Neuronal stem cell (in vitro differentiated cells): ENCODE measurements at regions not wholly inside any gene's neighbourhood (a gene's known extent, or its start where the extent isn't known, plus 50 kb on each side); places are given as distances from the start of the nearest gene placed in this dataset.

Source experiments
- DNase-seq: peaks from one replicate; pipeline ENCODE4 v3.0.0-alpha.2; 2013; ENCODE audit warnings: low spot score
- H2AFZ ChIP-seq: one replicate; pipeline ENCODE4 v1.6.1; 2013; ENCODE audit warnings: mild to moderate bottlenecking, low read length, inconsistent platforms
- H2AK5ac ChIP-seq: 2 replicates; pipeline ENCODE4 v1.6.1; 2013; ENCODE audit warnings: low read depth, mild to moderate bottlenecking, inconsistent platforms, low read length, moderate library complexity, mixed read lengths
- H2BK120ac ChIP-seq: 2 replicates; pipeline ENCODE4 v1.6.1; 2013; ENCODE audit warnings: low read depth, mild to moderate bottlenecking, inconsistent platforms, low read length, moderate library complexity, mixed read lengths
- H2BK12ac ChIP-seq: one replicate; pipeline ENCODE4 v1.6.1; 2013; ENCODE audit warnings: low read length, inconsistent platforms
- H2BK15ac ChIP-seq: 2 replicates; pipeline ENCODE4 v1.6.1; 2013; ENCODE audit warnings: mild to moderate bottlenecking, low read length, inconsistent platforms, mixed read lengths
- H2BK5ac ChIP-seq: one replicate; pipeline ENCODE4 v1.6.1; 2013; ENCODE audit warnings: inconsistent platforms, mild to moderate bottlenecking, low read length, moderate library complexity
- H3K14ac ChIP-seq: one replicate; pipeline ENCODE4 v1.6.1; 2013; ENCODE audit warnings: low read length, inconsistent platforms
- H3K18ac ChIP-seq: 2 replicates; pipeline ENCODE4 v1.6.1; 2013; ENCODE audit warnings: low read length, inconsistent platforms
- H3K23ac ChIP-seq: 2 replicates; pipeline ENCODE4 v1.6.1; 2013; ENCODE audit warnings: low read depth, mild to moderate bottlenecking, mixed read lengths, low read length, inconsistent platforms; ENCODE audit not compliant: poor library complexity
- H3K27ac ChIP-seq: replicated peaks from 3 replicates; pipeline ENCODE4 v1.5.1; 2013; ENCODE audit warnings: low read length, inconsistent platforms
- H3K27me3 ChIP-seq, 3 experiments: 2 replicates each; pipeline ENCODE4 v1.6.1; 2013; ENCODE audit warnings: low read length in 3 of 3, mild to moderate bottlenecking in 2 of 3, inconsistent platforms in 1 of 3, low read depth in 1 of 3, mixed read lengths in 1 of 3, moderate library complexity in 1 of 3; ENCODE audit not compliant: control insufficient read depth in 3 of 3, insufficient read depth in 3 of 3
- H3K36me3 ChIP-seq, 2 donors: replicated peaks in 1 of 2; 2 replicates each; pipeline ENCODE4 v1.6.1; 2013; ENCODE audit warnings: low read length in 2 of 2; ENCODE audit not compliant: control insufficient read depth in 2 of 2, insufficient read depth in 2 of 2
- H3K4ac ChIP-seq: 2 replicates; pipeline ENCODE4 v1.6.1; 2013; ENCODE audit warnings: inconsistent platforms, mild to moderate bottlenecking, low read length, moderate library complexity
- H3K4me1 ChIP-seq, 2 donors: 1 replicate in 1 of 2; 2 replicates in 1 of 2; pipeline ENCODE4 v1.6.1; 2013; ENCODE audit warnings: low read length in 2 of 2, low read depth in 1 of 2; ENCODE audit not compliant: control insufficient read depth in 2 of 2, insufficient read depth in 1 of 2
- H3K4me2 ChIP-seq: one replicate; pipeline ENCODE4 v1.6.1; 2013; ENCODE audit warnings: mild to moderate bottlenecking, low read length, inconsistent platforms; ENCODE audit not compliant: insufficient read depth, poor library complexity, severe bottlenecking
- H3K4me3 ChIP-seq, 2 donors: 2 replicates each; pipeline ENCODE4 v1.5.1; 2013; ENCODE audit warnings: low read length in 2 of 2, mild to moderate bottlenecking in 2 of 2, inconsistent platforms in 1 of 2, moderate library complexity in 1 of 2
- H3K79me1 ChIP-seq: one replicate; pipeline ENCODE4 v1.6.1; 2013; ENCODE audit warnings: low read depth, mild to moderate bottlenecking, inconsistent platforms, low read length, moderate library complexity
- H3K9ac ChIP-seq: one replicate; pipeline ENCODE4 v1.6.1; 2013; ENCODE audit warnings: mild to moderate bottlenecking, low read depth, low read length, inconsistent platforms; ENCODE audit not compliant: poor library complexity
- H3K9me3 ChIP-seq, 2 donors: replicated peaks in 1 of 2; 2 replicates each; pipeline versions ENCODE3 to v1.6.1; 2013; ENCODE audit warnings: low read length in 2 of 2, mild to moderate bottlenecking in 2 of 2, inconsistent platforms in 1 of 2, low read depth in 1 of 2, mixed read lengths in 1 of 2, moderate library complexity in 1 of 2; ENCODE audit not compliant: control insufficient read depth in 2 of 2, insufficient read depth in 1 of 2
- H4K8ac ChIP-seq: one replicate; pipeline ENCODE4 v1.6.1; 2013; ENCODE audit warnings: low read depth, mild to moderate bottlenecking, inconsistent platforms, low read length, moderate library complexity
- H4K91ac ChIP-seq: one replicate; pipeline ENCODE4 v1.6.1; 2013; ENCODE audit warnings: low read length, low read depth, mild to moderate bottlenecking, inconsistent platforms; ENCODE audit not compliant: poor library complexity
- WGBS, 2 donors: extraction: QIAGEN DNeasy Blood & Tissue Kit; methylation state at CpG; one replicate each; pipeline ENCODE4 v1.1.7; 2013; ENCODE audit warnings: missing lambda C conversion rate in 2 of 2, mixed read lengths in 1 of 2; ENCODE audit not compliant: insufficient read length in 2 of 2, insufficient replicate concordance in 1 of 2; ENCODE audit errors: extremely low coverage in 2 of 2; 5-methylcytosine and 5-hydroxymethylcytosine counted together

DNA sequence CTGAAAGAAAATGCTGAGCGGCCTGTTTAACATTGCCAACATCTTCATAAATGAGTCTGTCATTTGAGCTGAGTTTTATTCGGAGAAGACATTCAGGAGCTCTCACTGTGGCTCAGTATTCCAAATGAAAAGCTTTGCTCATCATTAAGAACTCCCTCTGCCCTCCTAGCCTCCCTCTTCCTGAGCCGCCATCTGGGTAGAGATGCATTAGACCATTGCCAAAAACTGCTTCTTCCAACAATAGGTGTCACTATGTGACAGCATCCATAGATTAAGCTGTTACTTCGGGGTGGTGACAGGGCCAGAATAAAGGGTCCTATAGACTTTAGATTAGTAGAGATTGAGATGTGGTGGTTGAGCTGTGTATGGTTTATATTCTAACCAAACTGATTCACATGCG, 501.4 kb upstream of the NR2F2 start:
- Histone ChIP-seq H3K79me1 (no peaks in the 10 kb centered on the region), H3K4me2 (no peak overlapping the region), H4K91ac (no peak overlapping the region), H2BK15ac (no peak overlapping the region), H2AK5ac (no peak overlapping the region), H2BK12ac (no peak overlapping the region), H3K36me3 (no peaks in the 10 kb centered on the region), H3K27me3 (no peaks in the 10 kb centered on the region), H4K8ac (no peak overlapping the region), H2BK120ac (no peak overlapping the region), H2BK5ac (no peak overlapping the region), H3K4me3 (no peak overlapping the region), H3K4me1 (peaks cover 9 to 11% of the 10 kb centered on the region in 2 donors), H3K23ac (no peak overlapping the region), H3K4ac (no peak overlapping the region), H3K9ac (no peak overlapping the region), H3K9me3 (peaks cover 0 to 6% of the 10 kb centered on the region in 2 donors), H2AFZ (no peak overlapping the region), H3K14ac (no peak overlapping the region), H3K18ac (no peak overlapping the region), H3K27ac (no peak overlapping the region)
- WGBS, 2 donors, result no CpG with 5 or more reads among the region's 5 CpGs
- DNase-seq, result no peak

DNA sequence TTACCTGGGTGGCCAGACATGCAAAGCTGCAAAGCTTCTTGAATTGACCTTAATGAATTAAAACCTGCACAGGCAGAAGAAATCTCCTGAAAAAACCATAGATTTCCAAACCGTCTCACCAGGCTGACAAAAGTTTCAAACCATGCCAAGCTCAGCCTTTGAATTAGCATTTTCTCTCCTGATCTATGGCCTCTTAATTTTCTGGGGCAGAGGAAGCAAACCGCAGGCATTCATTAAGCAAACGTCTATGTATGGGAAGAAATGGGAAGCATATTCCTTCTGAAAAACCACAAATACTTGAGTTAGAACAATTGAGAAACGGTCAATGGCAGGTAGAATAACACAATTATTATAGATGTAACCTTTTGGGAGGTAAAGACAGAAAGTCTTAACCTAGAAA, 500.2 kb upstream of the NR2F2 start:
- H3K23ac ChIP-seq, result no peak overlapping the region
- H3K36me3 ChIP-seq, result no peaks in the 10 kb centered on the region
- H2AK5ac ChIP-seq, result no peak overlapping the region
- peaks cover 9 to 11% of the 10 kb centered on the region in 2 donors for H3K4me1 ChIP-seq
- H2AFZ ChIP-seq, result no peak overlapping the region
- WGBS, 2 donors, result no CpG with 5 or more reads among the region's 4 CpGs
- H2BK12ac ChIP-seq, result no peak overlapping the region
- H3K18ac ChIP-seq, result no peak overlapping the region
- no peak overlapping the region for H2BK120ac ChIP-seq
- H3K9me3 ChIP-seq, result peaks cover 0 to 6% of the 10 kb centered on the region in 2 donors
- no peak overlapping the region for H4K8ac ChIP-seq
- H3K27ac ChIP-seq, result no peak overlapping the region
- H2BK15ac ChIP-seq, result no peak overlapping the region
- no peak overlapping the region for H3K9ac ChIP-seq
- H3K14ac ChIP-seq, result no peak overlapping the region
- H3K4me2 ChIP-seq, result no peak overlapping the region
- H2BK5ac ChIP-seq, result no peak overlapping the region
- H3K4ac ChIP-seq, result no peak overlapping the region
- no peak overlapping the region for H3K4me3 ChIP-seq
- no peaks in the 10 kb centered on the region for H3K27me3 ChIP-seq
- H3K79me1 ChIP-seq, result no peaks in the 10 kb centered on the region
- no peak for DNase-seq
- H4K91ac ChIP-seq, result no peak overlapping the region

DNA sequence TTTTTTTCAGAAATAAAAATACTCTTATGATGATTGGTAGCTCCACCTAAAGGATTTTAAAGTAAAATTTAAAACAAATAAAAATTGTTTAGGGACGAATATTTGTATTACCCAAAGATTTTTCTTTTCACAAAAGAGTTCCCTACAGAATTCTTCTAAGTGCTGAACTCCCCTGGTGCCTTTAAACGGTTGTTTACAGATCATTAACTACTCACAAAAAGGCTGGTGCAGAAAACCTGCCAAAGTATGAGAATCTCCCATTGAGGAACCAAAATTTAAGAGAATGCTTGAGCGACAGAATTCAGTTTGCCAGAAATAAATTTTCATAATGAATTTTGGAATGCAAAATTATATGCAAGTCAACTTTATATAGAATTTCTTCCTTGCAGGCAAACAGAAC, 497.8 kb upstream of the NR2F2 start:
- Histone ChIP-seq H2AK5ac (no peak overlapping the region), H3K79me1 (no peaks in the 10 kb centered on the region), H3K9me3 (no peaks in the 10 kb centered on the region), H3K9ac (no peak overlapping the region), H3K4me2 (no peak overlapping the region), H3K27ac (no peak overlapping the region), H3K14ac (no peak overlapping the region), H2BK5ac (no peak overlapping the region), H2BK15ac (no peak overlapping the region), H4K8ac (no peak overlapping the region), H3K4me3 (no peak overlapping the region), H2BK120ac (no peak overlapping the region), H2AFZ (no peak overlapping the region), H3K27me3 (no peaks in the 10 kb centered on the region), H3K4me1 (peaks cover 8 to 11% of the 10 kb centered on the region in 2 donors), H2BK12ac (no peak overlapping the region), H3K23ac (no peak overlapping the region), H3K4ac (no peak overlapping the region), H4K91ac (no peak overlapping the region), H3K36me3 (no peaks in the 10 kb centered on the region), H3K18ac (no peak overlapping the region)
- no peak for DNase-seq
- WGBS, 2 donors, result no CpG with 5 or more reads among the region's 3 CpGs

DNA sequence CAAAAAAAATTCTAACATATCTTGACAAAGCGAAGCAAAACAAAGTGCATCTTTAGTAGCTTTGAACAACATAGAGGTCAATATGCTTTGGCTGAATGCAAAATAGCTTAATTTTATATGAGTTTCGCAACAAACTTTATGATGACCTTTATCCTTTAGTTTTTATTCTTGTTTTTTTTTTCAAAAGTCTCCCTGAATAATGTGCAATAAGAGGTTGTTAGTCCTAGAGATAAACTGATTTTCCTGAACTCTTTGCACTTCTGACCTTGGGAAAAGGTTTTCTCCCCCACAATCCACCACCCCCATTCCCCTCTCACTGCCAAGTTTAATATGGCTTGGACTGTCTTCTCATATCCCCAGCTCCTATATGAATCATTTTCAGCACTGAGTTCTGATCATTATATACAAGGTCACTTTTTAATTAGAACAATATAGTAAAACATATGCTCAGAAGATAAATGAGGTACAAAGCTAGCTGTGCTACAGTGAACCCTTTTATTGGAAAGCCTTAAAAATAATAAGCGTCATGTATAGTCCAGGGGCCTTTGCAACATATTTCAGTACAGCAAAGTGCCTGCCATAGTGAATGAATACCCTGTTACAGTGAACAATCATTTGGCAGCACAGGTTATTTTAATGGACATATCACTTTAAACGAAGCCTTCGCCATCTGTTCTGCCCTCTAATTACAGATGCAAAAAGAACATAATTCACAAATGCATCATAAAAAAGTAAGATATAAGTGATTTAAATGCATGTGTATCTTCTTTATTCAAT, 496.3 kb upstream of the NR2F2 start:
- DNase-seq, result no peak
- no peak overlapping the region for H2AK5ac ChIP-seq
- no peak overlapping the region for H3K4me2 ChIP-seq
- H3K9ac ChIP-seq, result no peak overlapping the region
- no peak overlapping the region for H3K4me3 ChIP-seq
- H3K23ac ChIP-seq, result no peak overlapping the region
- no peak overlapping the region for H2BK15ac ChIP-seq
- H2BK5ac ChIP-seq, result no peak overlapping the region
- no peaks in the 10 kb centered on the region for H3K27me3 ChIP-seq
- no peak overlapping the region for H2AFZ ChIP-seq
- H3K4me1 ChIP-seq, result peaks cover 8% of the 10 kb centered on the region in 2 donors
- no peak overlapping the region for H3K4ac ChIP-seq
- H4K8ac ChIP-seq, result no peak overlapping the region
- H3K79me1 ChIP-seq, result no peaks in the 10 kb centered on the region
- no peak overlapping the region for H3K14ac ChIP-seq
- H2BK120ac ChIP-seq, result no peak overlapping the region
- no peaks in the 10 kb centered on the region for H3K36me3 ChIP-seq
- no peak overlapping the region for H4K91ac ChIP-seq
- H3K18ac ChIP-seq, result no peak overlapping the region
- WGBS, 2 donors, result no CpG with 5 or more reads among the region's 5 CpGs
- no peaks in the 10 kb centered on the region for H3K9me3 ChIP-seq
- H2BK12ac ChIP-seq, result no peak overlapping the region
- no peak overlapping the region for H3K27ac ChIP-seq
